HepG2 (cell line): ENCODE measurements at regions not wholly inside any gene's neighbourhood (a gene's known extent, or its start where the extent isn't known, plus 50 kb on each side); places are given as distances from the start of the nearest gene placed in this dataset.
A peak's percentile ranks its signal among the peaks of the same experiment; 100 is the strongest.

Source experiments
- AGO2 ChIP-seq: fragments of 200-400 bp; formaldehyde crosslinking; optimal IDR thresholded peaks from 2 replicates; pipeline ENCODE3; 2017; ENCODE audit warnings: mild to moderate bottlenecking, low read depth, low read length, moderate library complexity
- ARID2 ChIP-seq: sonication (generic); formaldehyde crosslinking; IDR thresholded peaks from 2 replicates; pipeline ENCODE4 v1.8.1; 2022; ENCODE audit warnings: mild to moderate bottlenecking, missing genetic modification reagents, borderline replicate concordance
- CCAR2 ChIP-seq: fragments of 200-400 bp; formaldehyde crosslinking; optimal IDR thresholded peaks from 2 replicates; pipeline ENCODE3; 2018; ENCODE audit warnings: low read depth, mild to moderate bottlenecking, low read length, moderate library complexity
- CEBPB ChIP-seq: IDR thresholded peaks from 2 replicates; pipeline ENCODE4 v1.6.1; 2011; ENCODE audit warnings: low read depth, low read length, improper control_type of control experiment, borderline replicate concordance
- FOXA3 ChIP-seq: IDR thresholded peaks from 2 replicates; pipeline ENCODE4 v1.6.1; 2016; ENCODE audit warnings: missing genetic modification reagents, missing compliant biosample characterization
- GABPA ChIP-seq, 2 experiments: IDR thresholded peaks; 2 replicates each; pipeline ENCODE4 v1.6.1; 2011 to 2016; ENCODE audit warnings: low read depth in 2 of 2, low read length in 1 of 2, missing biosample characterization in 1 of 2, missing genetic modification characterization in 1 of 2
- KAT2B ChIP-seq: fragments of 150-350 bp; IDR thresholded peaks from 2 replicates; pipeline ENCODE4 v1.6.1; 2014; ENCODE audit warnings: low read depth, low read length, borderline replicate concordance
- LRRFIP1 ChIP-seq: sonication (generic); formaldehyde crosslinking; conservative IDR thresholded peaks from 2 replicates; pipeline ENCODE4 v1.4.0; 2020; ENCODE audit warnings: missing genetic modification reagents
- MYNN ChIP-seq: sonication (generic); formaldehyde crosslinking; IDR thresholded peaks from 2 replicates; pipeline ENCODE4 v1.4.0; 2020; ENCODE audit warnings: mild to moderate bottlenecking, low read depth, missing genetic modification reagents
- NFIB ChIP-seq: sonication (generic); formaldehyde crosslinking; IDR thresholded peaks from 2 replicates; pipeline ENCODE4 v1.9.0; 2021; ENCODE audit warnings: missing genetic modification reagents, mild to moderate bottlenecking, borderline replicate concordance
- NKX3-1 ChIP-seq: sonication (generic); formaldehyde crosslinking; IDR thresholded peaks from 2 replicates; pipeline ENCODE4 v1.5.0; 2020; ENCODE audit warnings: missing genetic modification reagents
- PCBP2 ChIP-seq: fragments of 200-400 bp; formaldehyde crosslinking; optimal IDR thresholded peaks from 2 replicates; pipeline ENCODE3; 2018; ENCODE audit warnings: low read length, low read depth; ENCODE audit not compliant: poor library complexity, severe bottlenecking
- PPARG ChIP-seq: conservative IDR thresholded peaks from 2 replicates; pipeline ENCODE4 v1.6.1; 2016; ENCODE audit warnings: missing biosample characterization, missing genetic modification reagents
- SOX5 ChIP-seq: IDR thresholded peaks from 2 replicates; pipeline ENCODE4 v1.6.1; 2016; ENCODE audit warnings: borderline replicate concordance
- TBX2 ChIP-seq: sonication (generic); formaldehyde crosslinking; IDR thresholded peaks from 2 replicates; pipeline ENCODE4 v1.5.0; 2020; ENCODE audit warnings: missing genetic modification reagents, mild to moderate bottlenecking, borderline replicate concordance
- XBP1 ChIP-seq: sonication (generic); formaldehyde crosslinking; IDR thresholded peaks from 2 replicates; pipeline ENCODE4 v1.5.0; 2020; ENCODE audit warnings: missing genetic modification reagents
- ZNF235 ChIP-seq: sonication (generic); formaldehyde crosslinking; IDR thresholded peaks from 2 replicates; pipeline ENCODE4 v1.8.1; 2023; ENCODE audit warnings: mild to moderate bottlenecking, missing genetic modification reagents, borderline replicate concordance
- ZNF607 ChIP-seq: sonication (generic); formaldehyde crosslinking; IDR thresholded peaks from 2 replicates; pipeline ENCODE4 v1.5.1; 2020; ENCODE audit warnings: missing genetic modification reagents, mild to moderate bottlenecking, borderline replicate concordance
- ZNF776 ChIP-seq: sonication (generic); formaldehyde crosslinking; IDR thresholded peaks from 2 replicates; pipeline ENCODE4 v1.4.0; 2020; ENCODE audit warnings: mild to moderate bottlenecking, missing genetic modification reagents
- ZNF782 ChIP-seq: sonication (generic); formaldehyde crosslinking; IDR thresholded peaks from 2 replicates; pipeline ENCODE4 v1.4.0; 2020; ENCODE audit warnings: missing genetic modification reagents, mild to moderate bottlenecking, borderline replicate concordance
- TF ChIP-seq, protein P1 (sequence below): sonication (generic); formaldehyde crosslinking; IDR thresholded peaks from 2 replicates; pipeline ENCODE4; 2020; ENCODE audit warnings: missing genetic modification reagents, mild to moderate bottlenecking, borderline replicate concordance
- TF ChIP-seq, protein P2 (sequence below): sonication (generic); formaldehyde crosslinking; conservative IDR thresholded peaks from 2 replicates; pipeline ENCODE4 v1.4.0; 2020; ENCODE audit warnings: missing genetic modification reagents
- TF ChIP-seq, protein P3 (sequence below): IDR thresholded peaks from 2 replicates; pipeline ENCODE4 v1.6.1; 2016; ENCODE audit warnings: missing genetic modification reagents, missing compliant biosample characterization

DNA sequence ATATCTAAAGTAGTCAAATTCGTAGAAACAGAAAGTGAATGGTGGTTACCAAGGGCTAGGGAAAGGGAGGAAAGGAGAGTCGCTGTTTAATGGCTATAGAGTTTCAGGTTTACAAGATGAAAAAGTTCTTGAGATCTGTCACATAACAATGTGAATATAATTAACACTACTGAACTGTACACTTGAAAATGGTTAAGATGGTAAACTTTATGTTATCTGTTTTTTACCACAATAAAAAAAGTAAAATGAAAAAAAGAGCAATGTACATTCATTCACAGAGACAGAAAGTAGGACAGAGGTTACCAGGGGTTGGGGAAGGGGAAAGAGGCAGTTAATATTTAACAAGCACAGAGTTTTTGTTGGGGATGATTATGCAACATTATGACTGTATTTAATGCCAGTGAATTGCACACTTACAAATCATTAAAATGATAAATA is 53.3 kb upstream of the SEC16B start (continued):
- TF ChIP-seq, protein P1, sequence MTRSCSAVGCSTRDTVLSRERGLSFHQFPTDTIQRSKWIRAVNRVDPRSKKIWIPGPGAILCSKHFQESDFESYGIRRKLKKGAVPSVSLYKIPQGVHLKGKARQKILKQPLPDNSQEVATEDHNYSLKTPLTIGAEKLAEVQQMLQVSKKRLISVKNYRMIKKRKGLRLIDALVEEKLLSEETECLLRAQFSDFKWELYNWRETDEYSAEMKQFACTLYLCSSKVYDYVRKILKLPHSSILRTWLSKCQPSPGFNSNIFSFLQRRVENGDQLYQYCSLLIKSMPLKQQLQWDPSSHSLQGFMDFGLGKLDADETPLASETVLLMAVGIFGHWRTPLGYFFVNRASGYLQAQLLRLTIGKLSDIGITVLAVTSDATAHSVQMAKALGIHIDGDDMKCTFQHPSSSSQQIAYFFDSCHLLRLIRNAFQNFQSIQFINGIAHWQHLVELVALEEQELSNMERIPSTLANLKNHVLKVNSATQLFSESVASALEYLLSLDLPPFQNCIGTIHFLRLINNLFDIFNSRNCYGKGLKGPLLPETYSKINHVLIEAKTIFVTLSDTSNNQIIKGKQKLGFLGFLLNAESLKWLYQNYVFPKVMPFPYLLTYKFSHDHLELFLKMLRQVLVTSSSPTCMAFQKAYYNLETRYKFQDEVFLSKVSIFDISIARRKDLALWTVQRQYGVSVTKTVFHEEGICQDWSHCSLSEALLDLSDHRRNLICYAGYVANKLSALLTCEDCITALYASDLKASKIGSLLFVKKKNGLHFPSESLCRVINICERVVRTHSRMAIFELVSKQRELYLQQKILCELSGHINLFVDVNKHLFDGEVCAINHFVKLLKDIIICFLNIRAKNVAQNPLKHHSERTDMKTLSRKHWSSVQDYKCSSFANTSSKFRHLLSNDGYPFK (CRISPR knock-in tag), result no peak
- TF ChIP-seq ARID2 (no peak), FOXA3 (CRISPR knock-in tag) (peak; percentile 45), GABPA (IDR thresholded peaks at IDR 0.05; ENCODE audit: low read depth, low read length) (no peak), GABPA (CRISPR knock-in tag; IDR thresholded peaks at IDR 0.05; ENCODE audit: low read depth) (no peak), CCAR2 (no peak), NKX3-1 (no peak), XBP1 (CRISPR knock-in tag) (no peak), KAT2B (no peak), CEBPB (peak; percentile 94), ZNF782 (no peak), ZNF235 (no peak), PCBP2 (no peak), LRRFIP1 (no peak), TBX2 (CRISPR knock-in tag) (no peak), MYNN (no peak), ZNF776 (CRISPR knock-in tag) (no peak), SOX5 (CRISPR knock-in tag) (no peak; the same call in 1 of the 2 replicates), PPARG (CRISPR knock-in tag) (peak; percentile 100), ZNF607 (CRISPR knock-in tag) (no peak), NFIB (CRISPR knock-in tag) (no peak), AGO2 (no peak)
- TF ChIP-seq, protein P2, sequence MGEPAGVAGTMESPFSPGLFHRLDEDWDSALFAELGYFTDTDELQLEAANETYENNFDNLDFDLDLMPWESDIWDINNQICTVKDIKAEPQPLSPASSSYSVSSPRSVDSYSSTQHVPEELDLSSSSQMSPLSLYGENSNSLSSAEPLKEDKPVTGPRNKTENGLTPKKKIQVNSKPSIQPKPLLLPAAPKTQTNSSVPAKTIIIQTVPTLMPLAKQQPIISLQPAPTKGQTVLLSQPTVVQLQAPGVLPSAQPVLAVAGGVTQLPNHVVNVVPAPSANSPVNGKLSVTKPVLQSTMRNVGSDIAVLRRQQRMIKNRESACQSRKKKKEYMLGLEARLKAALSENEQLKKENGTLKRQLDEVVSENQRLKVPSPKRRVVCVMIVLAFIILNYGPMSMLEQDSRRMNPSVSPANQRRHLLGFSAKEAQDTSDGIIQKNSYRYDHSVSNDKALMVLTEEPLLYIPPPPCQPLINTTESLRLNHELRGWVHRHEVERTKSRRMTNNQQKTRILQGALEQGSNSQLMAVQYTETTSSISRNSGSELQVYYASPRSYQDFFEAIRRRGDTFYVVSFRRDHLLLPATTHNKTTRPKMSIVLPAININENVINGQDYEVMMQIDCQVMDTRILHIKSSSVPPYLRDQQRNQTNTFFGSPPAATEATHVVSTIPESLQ (CRISPR knock-in tag), result no peak
- TF ChIP-seq, protein P3, sequence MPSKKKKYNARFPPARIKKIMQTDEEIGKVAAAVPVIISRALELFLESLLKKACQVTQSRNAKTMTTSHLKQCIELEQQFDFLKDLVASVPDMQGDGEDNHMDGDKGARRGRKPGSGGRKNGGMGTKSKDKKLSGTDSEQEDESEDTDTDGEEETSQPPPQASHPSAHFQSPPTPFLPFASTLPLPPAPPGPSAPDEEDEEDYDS (CRISPR knock-in tag), result no peak
